ENCODE measurements at regions not wholly inside any gene's neighbourhood (a gene's known extent, or its start where the extent isn't known, plus 50 kb on each side); places are given as distances from the start of the nearest gene placed in this dataset.

DNA sequence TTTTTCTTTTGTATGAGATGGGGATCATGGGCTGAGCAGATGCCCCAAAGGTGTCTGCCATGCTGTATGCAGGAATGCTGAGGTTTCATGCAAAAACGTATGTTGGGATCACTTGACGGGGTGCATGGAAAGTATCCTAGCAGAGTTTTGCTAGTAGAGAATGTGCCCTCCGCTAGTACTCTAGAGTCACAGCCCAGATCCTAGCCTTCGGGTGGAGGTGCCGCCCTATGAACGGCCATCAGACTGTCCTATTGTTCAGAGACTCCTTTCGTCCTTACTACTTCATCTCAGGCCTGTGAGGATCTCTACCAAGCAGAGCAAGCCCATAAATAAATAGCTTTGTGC lies 69.6 kb upstream of the SPATA31E1 start:
- no peak for DNase-seq (ENCODE audit: low read depth in 2 of 2)
- TF ChIP-seq, protein P1, sequence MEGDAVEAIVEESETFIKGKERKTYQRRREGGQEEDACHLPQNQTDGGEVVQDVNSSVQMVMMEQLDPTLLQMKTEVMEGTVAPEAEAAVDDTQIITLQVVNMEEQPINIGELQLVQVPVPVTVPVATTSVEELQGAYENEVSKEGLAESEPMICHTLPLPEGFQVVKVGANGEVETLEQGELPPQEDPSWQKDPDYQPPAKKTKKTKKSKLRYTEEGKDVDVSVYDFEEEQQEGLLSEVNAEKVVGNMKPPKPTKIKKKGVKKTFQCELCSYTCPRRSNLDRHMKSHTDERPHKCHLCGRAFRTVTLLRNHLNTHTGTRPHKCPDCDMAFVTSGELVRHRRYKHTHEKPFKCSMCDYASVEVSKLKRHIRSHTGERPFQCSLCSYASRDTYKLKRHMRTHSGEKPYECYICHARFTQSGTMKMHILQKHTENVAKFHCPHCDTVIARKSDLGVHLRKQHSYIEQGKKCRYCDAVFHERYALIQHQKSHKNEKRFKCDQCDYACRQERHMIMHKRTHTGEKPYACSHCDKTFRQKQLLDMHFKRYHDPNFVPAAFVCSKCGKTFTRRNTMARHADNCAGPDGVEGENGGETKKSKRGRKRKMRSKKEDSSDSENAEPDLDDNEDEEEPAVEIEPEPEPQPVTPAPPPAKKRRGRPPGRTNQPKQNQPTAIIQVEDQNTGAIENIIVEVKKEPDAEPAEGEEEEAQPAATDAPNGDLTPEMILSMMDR (IDR thresholded peaks at IDR 0.05; ENCODE audit: low read depth, low read length) = no peak
- H3K4me3 ChIP-seq (replicated peaks in 1 of 2; ENCODE audit: low read depth in 2 of 2, low read length in 2 of 2) = no peak overlapping the region

DNA sequence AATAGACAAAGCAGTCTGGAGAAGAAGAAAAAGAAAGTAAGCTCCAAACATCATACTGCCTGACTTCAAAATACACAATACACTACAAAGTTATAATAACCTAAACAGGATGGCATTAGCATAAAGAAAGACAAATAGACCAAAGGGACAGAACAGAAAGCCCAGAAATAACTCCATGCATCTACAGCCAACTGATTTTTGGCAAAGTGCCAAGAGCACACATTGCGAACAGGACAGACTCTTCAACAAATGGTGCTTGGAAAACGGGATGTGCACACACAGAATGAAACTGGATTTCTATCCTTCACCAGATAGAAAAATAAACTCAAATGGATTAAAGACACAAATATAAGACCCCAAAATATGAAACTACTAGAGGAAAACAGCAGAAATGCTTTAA lies 66.6 kb upstream of the SPATA31E1 start:
- H3K4me3 ChIP-seq (replicated peaks in 1 of 2; ENCODE audit: low read depth in 2 of 2, low read length in 2 of 2) = no peak overlapping the region
- TF ChIP-seq, protein P1 (IDR thresholded peaks at IDR 0.05; ENCODE audit: low read depth, low read length) = no peak
- DNase-seq (ENCODE audit: low read depth in 2 of 2) = peak; percentile 43 to 72

DNA sequence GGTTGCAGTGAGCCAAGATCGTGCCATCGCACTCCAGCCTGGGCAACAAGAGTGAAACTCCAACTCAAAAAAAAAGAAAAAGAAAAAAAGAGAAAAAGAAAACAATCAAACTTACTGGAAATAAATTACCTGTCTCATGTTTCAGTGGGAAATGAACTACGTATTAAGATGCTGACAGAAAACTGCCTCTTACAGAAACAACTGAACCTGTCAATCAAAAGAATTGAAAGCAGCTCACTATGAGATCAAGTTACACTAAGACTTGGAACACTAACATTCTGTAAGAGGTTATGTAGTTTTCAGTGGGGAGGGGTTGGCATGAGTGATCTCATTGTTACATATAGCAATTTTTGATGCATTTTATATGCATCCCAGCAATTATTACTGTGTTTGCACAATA lies 64.4 kb upstream of the SPATA31E1 start:
- no peak for DNase-seq (ENCODE audit: low read depth in 2 of 2)
- H3K4me3 ChIP-seq (replicated peaks in 1 of 2; ENCODE audit: low read depth in 2 of 2, low read length in 2 of 2) = no peak overlapping the region
- TF ChIP-seq, protein P1 (IDR thresholded peaks at IDR 0.05; ENCODE audit: low read depth, low read length) = no peak

DNA sequence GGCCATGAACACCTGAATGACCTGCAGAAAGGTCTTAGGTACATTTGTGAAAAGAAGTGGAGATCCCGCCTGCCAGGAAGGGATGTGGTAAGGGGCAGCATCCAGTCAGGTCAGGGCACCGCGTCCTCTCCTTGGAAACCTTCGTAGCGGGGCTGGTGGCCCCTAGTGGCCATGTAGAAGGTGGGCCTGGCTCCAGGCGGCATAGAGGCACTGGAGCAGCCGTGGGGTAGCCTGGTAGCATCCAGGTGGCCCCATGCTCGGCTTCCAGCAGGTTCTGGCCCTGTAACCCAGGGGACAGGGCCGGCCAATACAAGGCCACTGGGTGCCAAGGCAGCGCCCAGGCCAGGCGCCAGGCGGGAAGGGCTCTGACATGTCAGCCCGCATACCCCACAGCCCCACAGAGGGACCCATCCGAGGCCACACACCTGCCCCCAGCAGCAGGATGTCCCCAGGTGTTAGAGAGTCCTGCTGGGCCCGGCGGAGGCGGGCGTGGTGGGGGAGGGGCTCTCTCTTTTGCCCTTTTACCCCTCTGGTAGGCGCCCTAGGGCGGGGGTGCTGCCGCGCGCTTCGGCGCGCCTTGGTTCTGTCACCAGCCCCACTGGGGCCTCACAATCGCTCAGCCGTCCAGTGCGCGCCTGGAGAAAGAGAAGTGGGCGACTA lies 58.3 kb upstream of the SPATA31E1 start:
- no peak overlapping the region for H3K4me3 ChIP-seq (replicated peaks in 1 of 2; ENCODE audit: low read depth in 2 of 2, low read length in 2 of 2)
- no peak for DNase-seq (ENCODE audit: low read depth in 2 of 2)
- TF ChIP-seq, protein P1 (IDR thresholded peaks at IDR 0.05; ENCODE audit: low read depth, low read length) = no peak

DNA sequence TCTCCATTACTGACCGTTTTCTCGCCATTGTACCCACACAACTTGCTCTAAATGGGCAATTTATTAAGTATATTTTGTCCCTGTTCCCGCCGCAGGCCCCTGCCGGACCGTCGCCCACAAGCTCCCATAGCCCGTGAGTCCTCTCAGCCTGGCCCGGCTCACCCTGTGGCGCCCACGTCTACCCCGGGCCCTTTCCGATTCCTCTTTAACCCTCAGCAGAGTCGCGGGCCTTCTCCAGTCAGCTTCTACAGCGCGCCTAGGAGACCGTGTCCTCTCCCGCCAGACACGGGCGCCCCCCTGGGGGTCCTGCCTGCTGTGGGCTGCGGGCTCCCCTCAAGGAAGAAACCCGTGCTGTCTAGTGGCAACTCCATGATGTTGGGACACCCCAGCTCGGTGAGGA lies 57.8 kb upstream of the SPATA31E1 start:
- H3K4me3 ChIP-seq (replicated peaks in 1 of 2; ENCODE audit: low read depth in 2 of 2, low read length in 2 of 2) = no peak overlapping the region
- no peak for DNase-seq (ENCODE audit: low read depth in 2 of 2)
- TF ChIP-seq, protein P1 (IDR thresholded peaks at IDR 0.05; ENCODE audit: low read depth, low read length) = no peak

DNA sequence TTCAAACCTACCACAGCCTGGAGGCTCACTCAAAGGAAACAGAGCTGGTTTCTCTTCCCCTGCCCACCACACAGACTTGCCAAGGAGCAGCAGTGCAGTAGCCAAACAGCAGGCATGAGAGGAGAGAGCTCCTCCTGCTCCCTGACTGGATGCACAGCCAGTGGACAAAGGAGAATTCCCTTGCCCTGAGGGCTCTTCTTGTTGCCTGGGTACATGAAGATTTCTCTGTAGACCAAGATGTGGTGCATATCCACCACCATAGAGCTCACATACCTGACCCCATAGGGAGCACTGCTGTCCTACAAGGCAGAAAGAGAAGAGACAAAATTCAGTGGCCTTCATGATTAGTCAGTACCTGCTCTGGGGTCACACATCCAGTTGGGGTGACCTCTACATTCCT lies 56.3 kb upstream of the SPATA31E1 start:
- no peak overlapping the region for H3K4me3 ChIP-seq (replicated peaks in 1 of 2; ENCODE audit: low read depth in 2 of 2, low read length in 2 of 2)
- DNase-seq (ENCODE audit: low read depth in 2 of 2) = no peak
- TF ChIP-seq, protein P1 (IDR thresholded peaks at IDR 0.05; ENCODE audit: low read depth, low read length) = no peak

DNA sequence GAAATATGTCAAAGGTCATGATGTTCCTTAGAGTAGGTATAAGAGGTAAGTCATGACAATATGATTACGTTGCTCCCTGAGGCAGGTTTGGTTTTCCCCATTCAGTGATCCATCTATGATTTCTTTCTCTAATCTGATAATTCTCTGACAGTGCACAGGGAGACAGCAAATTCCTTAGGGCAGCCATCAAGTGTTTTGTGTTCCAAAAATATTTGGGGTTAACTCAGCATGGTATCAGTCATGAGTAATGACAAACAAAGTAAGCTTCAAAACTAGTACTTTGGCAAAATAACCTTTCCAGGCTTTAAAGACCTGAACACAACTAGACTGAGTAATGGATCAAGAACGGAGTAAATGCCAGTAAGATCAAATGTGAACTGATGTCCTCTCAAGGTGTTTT lies 55.3 kb upstream of the SPATA31E1 start:
- DNase-seq (ENCODE audit: low read depth in 2 of 2) = no peak
- H3K4me3 ChIP-seq (replicated peaks in 1 of 2; ENCODE audit: low read depth in 2 of 2, low read length in 2 of 2) = no peak overlapping the region
- TF ChIP-seq, protein P1 (IDR thresholded peaks at IDR 0.05; ENCODE audit: low read depth, low read length) = no peak

All from cardiac fibroblast (primary cell).